Head of caudate nucleus (tissue), 42 donors: ENCODE measurements at regions not wholly inside any gene's neighbourhood (a gene's known extent, or its start where the extent isn't known, plus 50 kb on each side); places are given as distances from the start of the nearest gene placed in this dataset.

Experiments
- DNase-seq, 42 donors: peaks; one replicate each; pipeline versions ENCODE4 v3.0.0 to v3.0.0-alpha.2; 2020 to 2021; ENCODE audit warnings: mixed read lengths in 7 of 42
- intact Hi-C: fragments of 100-400 bp; cut with DNase I; formaldehyde crosslinking; loops from one replicate; pipeline ENCODE4 v1.15.0; 2022

GRCh38 chr2:42944779-42945415 is 152.5 kb upstream of the HAAO start:
- no peak for DNase-seq
- intact Hi-C loops, result loop anchor here (5.0 kb wide), 1 partner anchor 537 kb away; no protein-coding TSS in a partner anchor

DNA sequence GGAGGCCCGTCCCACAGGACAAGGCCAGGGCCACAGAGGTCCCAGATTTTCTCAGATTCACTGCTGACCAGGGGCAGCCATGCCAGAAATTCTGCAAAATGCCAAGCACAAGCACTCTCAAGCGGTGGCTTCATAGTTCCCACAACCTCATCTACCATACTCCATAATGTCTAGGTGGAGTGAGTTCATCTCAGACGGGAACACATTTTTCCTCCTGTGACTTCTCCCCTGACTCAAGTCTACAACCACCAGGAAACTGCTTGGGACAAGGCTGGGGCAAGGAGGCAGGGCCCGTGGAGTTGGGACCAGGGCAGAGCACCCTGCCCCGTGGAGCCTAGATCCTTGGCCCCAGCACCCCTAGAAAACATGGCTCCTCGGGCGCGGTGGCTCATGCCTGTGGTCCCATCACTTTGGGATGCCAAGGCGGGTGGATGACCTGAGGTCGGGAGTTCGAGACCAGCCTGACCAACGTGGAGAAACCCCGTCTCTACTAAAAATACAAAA is 150.7 kb upstream of the HAAO start:
- intact Hi-C loops, result no loop called here
- no peak for DNase-seq

DNA sequence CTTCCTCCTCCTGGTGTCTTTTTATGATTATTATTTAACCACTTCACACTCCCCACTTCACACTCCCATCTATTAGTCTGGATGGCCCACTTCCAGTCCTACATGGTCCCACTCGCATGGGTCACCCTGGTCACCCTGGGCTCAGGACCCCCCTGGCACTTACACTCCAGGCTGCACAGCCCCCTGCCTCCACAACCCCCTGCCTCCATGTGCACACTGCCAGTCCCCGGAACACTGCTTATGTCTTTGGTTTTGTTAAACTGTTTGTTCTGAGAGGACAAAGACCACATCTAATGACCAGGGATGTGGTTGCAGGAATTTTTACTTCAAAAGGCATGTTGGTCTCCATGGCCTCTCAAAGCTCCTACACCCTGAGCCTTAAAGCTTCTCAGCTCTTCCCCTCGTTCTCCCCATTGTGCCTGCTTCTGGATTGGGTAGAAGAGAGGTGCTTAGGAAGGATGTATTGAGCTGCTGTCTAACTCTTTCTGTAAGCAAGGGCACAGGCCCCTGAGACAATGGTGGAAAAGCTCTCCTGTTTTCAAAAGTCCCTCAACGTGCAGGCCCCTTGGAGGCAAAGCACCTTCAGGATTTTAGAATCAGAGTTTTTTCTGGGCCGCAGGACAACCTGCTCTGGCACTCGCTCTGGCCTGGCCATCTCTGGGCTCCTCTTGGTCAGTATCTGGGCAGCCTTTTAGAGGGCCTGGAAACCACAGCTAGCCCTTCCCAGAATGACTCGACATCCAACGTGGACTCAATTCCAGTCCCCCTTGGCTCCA is 150.0 kb upstream of the HAAO start:
- no peak for DNase-seq
- intact Hi-C loops, result no loop called here

- intact Hi-C loops, result no loop called here
- DNase-seq, result no peak
Measured at GRCh38 chr2:42941633-42942176, 149.3 kb upstream of the HAAO start.

DNA sequence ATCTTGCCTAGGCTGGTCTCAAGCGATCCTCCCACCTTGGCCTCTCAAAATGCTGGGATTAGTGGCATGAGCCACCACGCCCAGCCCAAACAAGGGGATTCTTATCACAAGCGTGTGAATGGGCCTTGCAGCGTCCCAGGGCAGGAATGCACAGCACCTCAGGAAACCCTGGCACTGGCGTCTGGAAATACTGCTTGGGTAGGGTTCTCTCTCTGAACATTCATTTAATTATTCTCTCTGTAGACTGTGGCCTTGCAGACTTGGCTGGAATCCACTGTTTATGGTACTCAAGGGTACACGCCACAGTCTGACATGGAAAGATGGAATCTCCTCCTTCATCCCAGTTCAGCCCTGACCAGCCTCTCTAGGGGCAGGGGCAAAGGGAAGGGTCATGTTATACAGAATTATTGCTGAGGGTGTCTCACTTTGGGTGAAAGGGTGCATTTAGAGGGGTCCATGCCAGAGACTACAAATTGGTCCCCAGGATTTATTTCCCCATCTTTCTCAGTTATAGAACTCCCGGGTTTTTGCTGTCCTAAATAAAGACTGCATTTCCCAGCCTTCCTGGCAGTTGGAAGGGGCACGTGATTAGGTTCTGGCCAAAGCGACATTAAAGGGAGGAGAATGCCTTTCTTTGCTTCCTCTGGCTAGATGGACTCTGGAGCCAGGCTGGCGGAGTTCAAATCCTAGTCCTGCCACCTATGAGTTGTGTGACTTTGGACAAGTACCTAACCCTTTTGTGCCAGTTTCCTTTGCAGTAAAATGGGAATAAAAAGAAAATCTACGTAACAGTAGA is 147.2 kb upstream of the HAAO start:
- intact Hi-C loops, result no loop called here
- DNase-seq, result no peak

DNA sequence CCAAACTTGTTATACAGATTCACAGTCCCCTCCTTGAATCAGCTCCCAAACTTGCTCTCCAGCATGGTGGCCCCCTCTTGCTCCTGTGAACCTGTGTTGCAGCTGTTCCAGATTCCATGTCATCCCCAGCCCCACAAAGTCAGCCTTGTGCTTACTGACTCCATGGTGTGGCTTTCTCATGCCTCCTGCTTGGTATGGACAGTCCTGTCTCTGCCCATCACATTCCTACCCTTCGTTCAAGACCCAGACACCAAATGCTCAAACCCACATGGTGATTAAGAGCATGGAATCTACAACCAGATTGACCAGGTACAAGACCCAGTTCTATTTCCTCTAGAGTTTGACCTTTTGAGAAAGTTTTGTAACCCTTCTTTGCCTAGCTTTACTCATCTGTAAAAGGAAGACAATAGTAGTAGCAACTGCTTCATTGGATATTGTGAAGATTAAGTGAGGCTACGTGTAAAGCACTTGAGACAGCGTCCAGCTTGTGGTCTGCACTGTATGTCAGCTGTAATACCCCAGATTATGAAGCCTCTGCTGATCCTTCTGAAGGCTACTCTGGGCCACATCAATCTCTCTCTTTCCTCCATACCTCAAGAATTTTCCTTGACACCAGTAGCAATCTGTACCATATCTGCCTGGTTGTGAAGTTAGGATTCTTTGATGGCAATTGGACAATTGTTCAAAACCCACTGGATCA is 146.4 kb upstream of the HAAO start:
- no peak for DNase-seq
- intact Hi-C loops, result no loop called here

- intact Hi-C loops, result no loop called here
- no peak for DNase-seq
Measured at GRCh38 chr2:42937171-42937875, 144.9 kb upstream of the HAAO start.

- intact Hi-C loops, result no loop called here
- no peak for DNase-seq
Measured at GRCh38 chr2:42935692-42936671, 143.6 kb upstream of the HAAO start.

DNA sequence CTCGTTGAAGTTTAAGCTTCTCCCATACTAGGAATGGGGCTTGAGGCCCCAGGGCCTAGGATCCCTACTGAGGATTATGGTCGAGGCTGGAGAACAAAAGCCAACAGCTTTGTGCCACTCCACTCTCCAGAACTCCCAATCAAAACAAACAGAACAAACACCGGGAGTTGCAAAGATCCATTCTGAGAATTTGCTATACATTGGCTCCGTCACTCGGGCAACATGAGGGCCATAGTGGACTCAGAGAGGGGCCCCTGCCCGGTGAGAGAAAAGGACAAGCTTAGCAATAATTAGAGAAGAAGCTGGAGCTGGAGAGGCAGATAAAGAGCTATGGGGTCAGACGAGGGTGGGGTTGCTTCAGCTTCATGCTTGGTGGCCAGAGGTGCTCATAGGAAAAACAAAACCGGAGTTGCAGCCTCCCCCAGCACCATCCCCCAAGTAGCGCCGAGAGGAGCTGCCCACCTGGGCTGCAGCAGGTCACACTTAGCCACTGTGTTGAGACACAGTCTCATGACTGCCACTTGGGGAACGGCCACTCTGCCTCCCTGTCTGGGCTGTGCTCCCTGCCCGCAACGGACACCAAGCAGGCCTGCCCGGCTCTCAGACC is 142.3 kb upstream of the HAAO start:
- no peak for DNase-seq
- intact Hi-C loops, result no loop called here

- intact Hi-C loops, result no loop called here
- no peak for DNase-seq
Measured at GRCh38 chr2:42933824-42934254, 141.5 kb upstream of the HAAO start.

DNA sequence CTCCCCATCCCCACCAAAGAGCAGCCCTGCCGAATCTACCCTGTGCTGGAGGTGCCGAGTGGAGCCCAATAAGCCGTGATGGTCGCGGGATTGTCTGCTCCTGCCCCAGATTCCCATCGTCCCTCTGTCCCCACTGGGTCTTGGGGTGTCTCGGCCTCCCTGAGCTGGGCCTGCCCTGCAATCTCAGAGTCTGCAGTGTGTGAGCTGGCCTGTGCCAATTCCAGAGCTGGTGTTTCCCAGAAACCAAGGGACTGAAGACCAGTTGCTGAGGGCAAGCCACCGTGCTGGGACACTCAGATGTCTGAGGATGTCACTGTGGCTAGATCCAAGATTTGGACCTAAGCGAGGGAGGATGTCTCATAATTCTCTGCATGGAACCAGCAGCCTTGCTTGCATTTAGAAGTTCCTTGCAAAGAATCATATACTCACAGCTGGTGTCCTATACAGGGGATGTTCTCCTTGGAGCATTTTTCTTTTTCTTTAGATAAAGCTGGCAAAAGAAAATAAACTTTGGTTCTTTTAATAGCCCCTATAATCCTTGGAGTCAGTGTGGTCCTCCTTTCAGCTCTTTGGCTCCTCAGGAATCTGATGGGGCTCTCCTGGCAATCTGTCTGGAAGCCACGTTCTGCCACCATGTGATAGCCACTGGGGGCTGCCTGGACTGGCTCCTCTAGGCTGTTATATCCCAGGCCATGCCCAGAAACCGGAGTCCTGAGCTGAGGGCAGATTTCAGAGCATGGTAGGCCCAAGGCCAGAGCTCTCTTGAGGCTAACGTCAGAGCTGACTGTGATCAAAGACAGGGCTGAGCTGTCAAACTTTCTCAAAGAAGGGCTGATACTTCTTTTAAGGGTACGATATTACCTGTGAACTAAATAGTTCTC is 140.1 kb upstream of the HAAO start:
- intact Hi-C loops, result no loop called here
- DNase-seq, result no peak

DNA sequence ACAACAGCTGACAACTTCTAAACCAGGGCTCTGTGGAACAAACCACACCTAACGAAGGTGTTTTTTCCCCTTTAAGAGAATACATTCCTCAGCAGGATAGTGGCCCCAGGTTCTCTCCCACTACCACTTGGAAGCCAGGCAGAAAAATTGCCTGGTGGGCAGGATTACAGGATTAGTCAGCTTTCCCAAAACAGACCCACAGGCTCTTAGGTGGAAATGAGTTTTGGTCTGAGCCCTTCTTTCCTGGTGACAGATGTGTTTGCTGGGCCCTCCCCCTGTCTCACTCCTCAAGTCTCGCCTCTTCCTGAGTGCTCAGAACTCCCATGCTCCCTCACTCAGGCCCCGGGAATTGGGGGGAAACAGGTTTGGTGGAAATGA is 139.4 kb upstream of the HAAO start:
- DNase-seq, result no peak
- intact Hi-C loops, result no loop called here

DNA sequence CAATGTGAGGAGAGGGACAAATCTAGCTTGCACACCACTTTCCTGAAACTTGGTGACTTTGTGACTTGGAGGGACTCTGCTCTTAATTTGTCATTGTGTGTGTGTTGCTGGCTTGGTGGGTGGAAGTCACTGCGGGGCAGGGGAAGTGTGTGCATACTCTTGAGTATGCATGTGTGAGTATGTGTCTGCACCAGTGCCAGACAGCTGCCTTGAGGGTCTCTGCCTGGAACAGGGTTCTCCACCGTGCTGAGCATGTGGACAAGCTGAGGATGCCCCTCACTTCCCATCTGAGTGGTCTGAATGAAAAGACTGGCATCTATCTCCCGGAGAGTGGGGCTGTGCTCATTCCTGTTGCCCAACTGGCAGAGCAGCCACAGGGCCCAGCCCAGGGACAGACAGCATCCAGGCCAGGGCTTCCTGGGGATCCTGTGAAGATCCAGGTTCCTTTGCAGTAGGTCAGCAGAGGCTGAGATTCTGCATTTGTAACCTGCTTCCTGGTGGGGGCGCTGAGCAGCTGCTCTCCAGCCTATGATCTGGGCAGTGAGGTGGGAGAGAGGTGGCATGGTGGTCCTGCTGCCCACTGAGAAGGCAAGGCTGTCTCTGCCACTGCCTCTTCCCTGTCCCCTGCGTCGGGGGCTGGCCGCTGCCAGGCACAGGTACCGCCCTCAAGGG is 138.9 kb upstream of the HAAO start:
- DNase-seq, result no peak
- intact Hi-C loops, result no loop called here

DNA sequence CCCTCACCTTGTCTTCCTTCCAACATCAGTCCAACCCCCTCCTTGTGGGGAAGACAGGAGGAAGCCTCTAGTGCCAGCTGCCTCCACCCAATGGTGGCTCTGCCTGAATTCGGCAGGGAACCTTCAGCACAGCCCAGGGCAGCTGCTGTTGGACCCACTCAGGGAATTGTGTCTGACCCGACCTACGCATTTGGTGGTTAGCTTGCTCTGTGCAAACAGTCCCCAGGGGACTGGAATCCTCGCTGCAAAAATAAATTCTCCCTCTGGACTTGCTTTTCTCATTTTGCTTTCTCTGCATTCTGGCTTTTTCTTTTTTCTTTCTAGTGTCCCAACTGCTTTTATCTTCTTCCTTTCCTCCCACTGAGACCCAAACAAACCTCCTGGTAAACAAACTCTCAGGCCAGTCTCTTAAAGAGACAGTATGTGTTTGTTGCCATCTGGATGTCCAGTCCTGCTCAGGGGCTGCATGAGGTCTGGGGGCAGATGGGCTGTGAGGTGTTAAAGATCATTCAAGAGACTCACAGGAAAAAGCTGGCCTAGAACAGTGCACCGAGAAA is 137.7 kb upstream of the HAAO start:
- intact Hi-C loops, result no loop called here

GRCh38 chr2:42929546-42930024 is 137.2 kb upstream of the HAAO start:
- intact Hi-C loops, result loop anchor here (10.0 kb wide), 1 partner anchor 95 kb away; no protein-coding TSS in a partner anchor
- no peak for DNase-seq

More for the DNA sequence above, 137.7 kb upstream of the HAAO start:
- DNase-seq, result no peak
